ENCODE measurements at regions not wholly inside any gene's neighbourhood (a gene's known extent, or its start where the extent isn't known, plus 50 kb on each side); places are given as distances from the start of the nearest gene placed in this dataset.

DNA sequence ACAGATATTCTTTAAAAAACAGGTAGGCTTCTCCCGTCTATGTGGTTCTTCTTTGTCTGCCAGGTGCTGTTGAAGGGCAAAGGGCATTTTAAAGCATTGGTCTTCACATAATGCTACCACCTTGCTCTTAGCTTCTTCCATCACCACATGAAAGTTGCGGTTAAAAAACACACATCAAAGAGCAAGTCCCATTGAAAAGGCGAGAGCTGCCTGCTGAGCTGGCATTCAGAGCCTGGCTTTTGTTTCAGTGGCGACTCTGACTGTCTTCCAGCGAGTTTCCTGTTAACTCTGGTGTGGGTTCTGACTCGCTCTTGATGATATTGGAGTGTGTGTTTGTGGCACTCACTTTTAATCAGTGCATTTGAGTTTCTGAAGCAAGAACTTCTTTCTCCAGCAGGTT, 624.9 kb upstream of the FANCL start:
- Histone ChIP-seq H3K4me3 (no peak overlapping the region), H3K4me1 (no peaks in the 10 kb centered on the region), H3K27ac (no peak overlapping the region), H3K4me2 (no peak overlapping the region), H3K9me3 (no peaks in the 10 kb centered on the region; the same call in 2 of the 3 replicates)
- CTCF ChIA-PET: no interaction called here
- no peak for TF ChIP-seq HOXA7 (CRISPR knock-in tag; IDR thresholded peaks at IDR 0.05)
- TF ChIP-seq, protein P1, sequence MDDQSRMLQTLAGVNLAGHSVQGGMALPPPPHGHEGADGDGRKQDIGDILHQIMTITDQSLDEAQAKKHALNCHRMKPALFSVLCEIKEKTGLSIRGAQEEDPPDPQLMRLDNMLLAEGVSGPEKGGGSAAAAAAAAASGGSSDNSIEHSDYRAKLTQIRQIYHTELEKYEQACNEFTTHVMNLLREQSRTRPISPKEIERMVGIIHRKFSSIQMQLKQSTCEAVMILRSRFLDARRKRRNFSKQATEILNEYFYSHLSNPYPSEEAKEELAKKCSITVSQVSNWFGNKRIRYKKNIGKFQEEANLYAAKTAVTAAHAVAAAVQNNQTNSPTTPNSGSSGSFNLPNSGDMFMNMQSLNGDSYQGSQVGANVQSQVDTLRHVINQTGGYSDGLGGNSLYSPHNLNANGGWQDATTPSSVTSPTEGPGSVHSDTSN (IDR thresholded peaks at IDR 0.05): no peak
- ATAC-seq (no peak), FAIRE-seq (no peak), DNase-seq (ENCODE audit: low read depth in 1 of 2, low spot score in 1 of 2) (no peak)
- POLR2A ChIA-PET: no interaction called here
- 16% methylated on average over 6 of the region's 6 CpGs for WGBS (ENCODE audit: missing lambda C conversion rate)

DNA sequence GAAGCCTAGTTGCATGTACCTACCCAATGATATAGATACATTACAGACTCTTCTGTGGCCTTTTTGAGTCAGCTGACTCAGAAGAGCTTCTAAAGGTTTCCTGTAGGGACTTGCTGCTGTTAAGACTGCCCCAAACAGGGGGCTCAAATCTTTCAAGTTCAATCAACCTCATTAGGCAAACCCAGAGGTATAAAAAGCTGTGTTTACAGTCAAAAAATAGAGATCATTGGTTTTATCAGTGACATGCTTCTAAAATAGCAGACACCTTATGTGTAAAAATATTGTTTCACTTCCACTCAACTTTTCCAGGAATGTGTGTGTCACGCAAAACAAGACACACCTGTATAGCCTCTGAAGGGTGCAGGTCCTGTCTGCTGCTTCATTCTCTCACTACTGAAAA, 624.3 kb upstream of the FANCL start:
- POLR2A ChIA-PET: no interaction called here

DNA sequence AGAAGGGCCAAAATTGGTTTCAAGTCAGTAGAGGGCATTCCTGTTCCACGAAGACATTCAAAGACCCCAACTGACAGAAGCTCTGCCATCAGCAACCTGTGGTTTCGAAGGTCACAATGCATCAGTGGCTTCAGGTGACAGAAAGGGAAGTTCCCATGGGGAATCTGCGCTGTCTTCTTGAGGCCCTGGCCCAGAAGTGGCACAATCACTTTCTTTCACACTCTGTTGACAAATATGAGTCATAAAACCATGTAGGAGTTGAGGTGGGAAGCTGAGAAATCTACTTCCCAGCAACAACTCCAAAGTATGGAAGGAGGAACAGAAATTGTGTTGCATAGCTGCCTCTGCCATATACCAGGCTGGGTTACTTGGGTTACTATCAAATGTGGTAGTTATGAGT, 621.1 kb upstream of the FANCL start:
- ChIA-PET CTCF (no interaction called here), POLR2A (no interaction called here)
- 0% methylated on average over 3 of the region's 3 CpGs for WGBS (ENCODE audit: missing lambda C conversion rate)
- TF ChIP-seq RARB (CRISPR knock-in tag; IDR thresholded peaks at IDR 0.05) (no peak), RNF2 (IDR thresholded peaks at IDR 0.05; ENCODE audit: borderline replicate concordance, low read depth) (no peak), HEYL (CRISPR knock-in tag; IDR thresholded peaks at IDR 0.05) (no peak), RFX5 (IDR thresholded peaks at IDR 0.05) (no peak), CEBPB (IDR thresholded peaks at IDR 0.05) (no peak), RAD21 (conservative IDR thresholded peaks at IDR 0.05 in 1 of 2, IDR thresholded peaks at IDR 0.05 in 1 of 2) (no peak), POLR2A (IDR thresholded peaks at IDR 0.05; ENCODE audit: low read length) (no peak), JUNB (IDR thresholded peaks at IDR 0.05) (no peak), RCOR1 (IDR thresholded peaks at IDR 0.05; ENCODE audit: low read depth, low read length) (no peak), KDM1A (IDR thresholded peaks at IDR 0.05; ENCODE audit: low read depth) (no peak), PHF8 (IDR thresholded peaks at IDR 0.05; ENCODE audit: borderline replicate concordance, low read depth) (no peak), CBX8 (IDR thresholded peaks at IDR 0.05) (no peak)
- TF ChIP-seq, protein P2, sequence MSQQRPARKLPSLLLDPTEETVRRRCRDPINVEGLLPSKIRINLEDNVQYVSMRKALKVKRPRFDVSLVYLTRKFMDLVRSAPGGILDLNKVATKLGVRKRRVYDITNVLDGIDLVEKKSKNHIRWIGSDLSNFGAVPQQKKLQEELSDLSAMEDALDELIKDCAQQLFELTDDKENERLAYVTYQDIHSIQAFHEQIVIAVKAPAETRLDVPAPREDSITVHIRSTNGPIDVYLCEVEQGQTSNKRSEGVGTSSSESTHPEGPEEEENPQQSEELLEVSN (IDR thresholded peaks at IDR 0.05; ENCODE audit: borderline replicate concordance, low read depth): no peak
- TF ChIP-seq, protein P3, sequence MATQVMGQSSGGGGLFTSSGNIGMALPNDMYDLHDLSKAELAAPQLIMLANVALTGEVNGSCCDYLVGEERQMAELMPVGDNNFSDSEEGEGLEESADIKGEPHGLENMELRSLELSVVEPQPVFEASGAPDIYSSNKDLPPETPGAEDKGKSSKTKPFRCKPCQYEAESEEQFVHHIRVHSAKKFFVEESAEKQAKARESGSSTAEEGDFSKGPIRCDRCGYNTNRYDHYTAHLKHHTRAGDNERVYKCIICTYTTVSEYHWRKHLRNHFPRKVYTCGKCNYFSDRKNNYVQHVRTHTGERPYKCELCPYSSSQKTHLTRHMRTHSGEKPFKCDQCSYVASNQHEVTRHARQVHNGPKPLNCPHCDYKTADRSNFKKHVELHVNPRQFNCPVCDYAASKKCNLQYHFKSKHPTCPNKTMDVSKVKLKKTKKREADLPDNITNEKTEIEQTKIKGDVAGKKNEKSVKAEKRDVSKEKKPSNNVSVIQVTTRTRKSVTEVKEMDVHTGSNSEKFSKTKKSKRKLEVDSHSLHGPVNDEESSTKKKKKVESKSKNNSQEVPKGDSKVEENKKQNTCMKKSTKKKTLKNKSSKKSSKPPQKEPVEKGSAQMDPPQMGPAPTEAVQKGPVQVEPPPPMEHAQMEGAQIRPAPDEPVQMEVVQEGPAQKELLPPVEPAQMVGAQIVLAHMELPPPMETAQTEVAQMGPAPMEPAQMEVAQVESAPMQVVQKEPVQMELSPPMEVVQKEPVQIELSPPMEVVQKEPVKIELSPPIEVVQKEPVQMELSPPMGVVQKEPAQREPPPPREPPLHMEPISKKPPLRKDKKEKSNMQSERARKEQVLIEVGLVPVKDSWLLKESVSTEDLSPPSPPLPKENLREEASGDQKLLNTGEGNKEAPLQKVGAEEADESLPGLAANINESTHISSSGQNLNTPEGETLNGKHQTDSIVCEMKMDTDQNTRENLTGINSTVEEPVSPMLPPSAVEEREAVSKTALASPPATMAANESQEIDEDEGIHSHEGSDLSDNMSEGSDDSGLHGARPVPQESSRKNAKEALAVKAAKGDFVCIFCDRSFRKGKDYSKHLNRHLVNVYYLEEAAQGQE (IDR thresholded peaks at IDR 0.05): no peak
- TF ChIP-seq, protein P4, sequence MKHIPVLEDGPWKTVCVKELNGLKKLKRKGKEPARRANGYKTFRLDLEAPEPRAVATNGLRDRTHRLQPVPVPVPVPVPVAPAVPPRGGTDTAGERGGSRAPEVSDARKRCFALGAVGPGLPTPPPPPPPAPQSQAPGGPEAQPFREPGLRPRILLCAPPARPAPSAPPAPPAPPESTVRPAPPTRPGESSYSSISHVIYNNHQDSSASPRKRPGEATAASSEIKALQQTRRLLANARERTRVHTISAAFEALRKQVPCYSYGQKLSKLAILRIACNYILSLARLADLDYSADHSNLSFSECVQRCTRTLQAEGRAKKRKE (CRISPR knock-in tag; IDR thresholded peaks at IDR 0.05; ENCODE audit: low read depth): no peak
- TF ChIP-seq, protein P5, sequence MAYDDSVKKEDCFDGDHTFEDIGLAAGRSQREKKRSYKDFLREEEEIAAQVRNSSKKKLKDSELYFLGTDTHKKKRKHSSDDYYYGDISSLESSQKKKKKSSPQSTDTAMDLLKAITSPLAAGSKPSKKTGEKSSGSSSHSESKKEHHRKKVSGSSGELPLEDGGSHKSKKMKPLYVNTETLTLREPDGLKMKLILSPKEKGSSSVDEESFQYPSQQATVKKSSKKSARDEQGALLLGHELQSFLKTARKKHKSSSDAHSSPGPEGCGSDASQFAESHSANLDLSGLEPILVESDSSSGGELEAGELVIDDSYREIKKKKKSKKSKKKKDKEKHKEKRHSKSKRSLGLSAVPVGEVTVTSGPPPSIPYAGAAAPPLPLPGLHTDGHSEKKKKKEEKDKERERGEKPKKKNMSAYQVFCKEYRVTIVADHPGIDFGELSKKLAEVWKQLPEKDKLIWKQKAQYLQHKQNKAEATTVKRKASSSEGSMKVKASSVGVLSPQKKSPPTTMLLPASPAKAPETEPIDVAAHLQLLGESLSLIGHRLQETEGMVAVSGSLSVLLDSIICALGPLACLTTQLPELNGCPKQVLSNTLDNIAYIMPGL (CRISPR knock-in tag; IDR thresholded peaks at IDR 0.05; ENCODE audit: borderline replicate concordance): no peak
- DNase-seq (ENCODE audit: low read depth in 1 of 2, low spot score in 1 of 2) (no peak), ATAC-seq (no peak), FAIRE-seq (no peak)
- Histone ChIP-seq H3K27ac (no peak overlapping the region), H3K4me1 (no peaks in the 10 kb centered on the region), H3K4me2 (no peak overlapping the region), H3K4me3 (no peak overlapping the region), H3K9me3 (peaks cover 5% of the 10 kb centered on the region; the same call in 2 of the 3 replicates)

More for the DNA sequence above, 624.3 kb upstream of the FANCL start:
- FAIRE-seq: no peak
- 9% methylated on average over 1 of the region's 1 CpG for WGBS (ENCODE audit: missing lambda C conversion rate)
- CTCF ChIA-PET: no interaction called here
- H3K27ac ChIP-seq: no peak overlapping the region
- H3K9me3 ChIP-seq: no peaks in the 10 kb centered on the region; the same call in 2 of the 3 replicates
- no peak for DNase-seq (ENCODE audit: low read depth in 1 of 2, low spot score in 1 of 2)
- no peak overlapping the region for H3K4me2 ChIP-seq
- no peaks in the 10 kb centered on the region for H3K4me1 ChIP-seq
- no peak overlapping the region for H3K4me3 ChIP-seq
- TF ChIP-seq FOSB (CRISPR knock-in tag; IDR thresholded peaks at IDR 0.05): no peak
- TF ChIP-seq NFE2L2 (conservative IDR thresholded peaks at IDR 0.05; ENCODE audit: low read length): no peak
- TF ChIP-seq, protein P6, sequence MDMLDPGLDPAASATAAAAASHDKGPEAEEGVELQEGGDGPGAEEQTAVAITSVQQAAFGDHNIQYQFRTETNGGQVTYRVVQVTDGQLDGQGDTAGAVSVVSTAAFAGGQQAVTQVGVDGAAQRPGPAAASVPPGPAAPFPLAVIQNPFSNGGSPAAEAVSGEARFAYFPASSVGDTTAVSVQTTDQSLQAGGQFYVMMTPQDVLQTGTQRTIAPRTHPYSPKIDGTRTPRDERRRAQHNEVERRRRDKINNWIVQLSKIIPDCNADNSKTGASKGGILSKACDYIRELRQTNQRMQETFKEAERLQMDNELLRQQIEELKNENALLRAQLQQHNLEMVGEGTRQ (IDR thresholded peaks at IDR 0.05): no peak
- TF ChIP-seq ESRRA (IDR thresholded peaks at IDR 0.05; ENCODE audit: borderline replicate concordance, low read length): no peak
- no peak for ATAC-seq

Data from A549 (cell line).